Sciatic nerve (tissue), 2 donors: ENCODE measurements at regions not wholly inside any gene's neighbourhood (a gene's known extent, or its start where the extent isn't known, plus 50 kb on each side); places are given as distances from the start of the nearest gene placed in this dataset.

Source experiments
- ATAC-seq: fragments of 200-7000 bp; cut with Tn5 transposase; one replicate; pipeline ENCODE4 v1.9.1; 2020; ENCODE audit warnings: mild to moderate bottlenecking, moderate library complexity
- DNase-seq: peaks from one replicate; pipeline ENCODE4 v3.0.0-alpha.2; 2020; ENCODE audit warnings: low spot score
- intact Hi-C: fragments of 100-400 bp; cut with DNase I; formaldehyde crosslinking; loops from one replicate; pipeline ENCODE4 v1.14.2; 2022
- donor health status: DM: no; HTN: no; CAD: no.
- donor health status: DM: no; HTN: no; CAD: no.

DNA sequence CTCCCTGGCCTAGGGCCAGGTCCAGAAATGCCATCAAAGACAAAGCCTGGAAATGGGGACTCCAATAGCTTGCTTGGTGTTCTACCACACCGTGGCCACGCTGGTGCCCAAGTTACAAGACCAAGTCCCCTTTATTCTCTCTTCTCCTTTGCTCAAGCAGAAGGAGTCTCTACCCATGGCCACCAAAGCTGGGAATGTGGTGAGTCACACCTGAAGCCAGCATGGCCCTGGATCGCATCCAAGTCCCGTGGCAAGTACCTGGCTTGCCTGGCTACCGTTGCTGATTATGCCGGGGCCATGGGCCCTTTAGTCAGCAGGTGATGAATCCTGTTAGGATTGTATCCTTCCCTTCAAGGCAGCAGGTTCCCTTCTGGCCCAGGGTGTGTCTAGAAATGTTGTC, 260.0 kb downstream of the HAPSTR1 start:
- intact Hi-C loops, result no loop called here
- no peak for ATAC-seq
- no peak for DNase-seq

DNA sequence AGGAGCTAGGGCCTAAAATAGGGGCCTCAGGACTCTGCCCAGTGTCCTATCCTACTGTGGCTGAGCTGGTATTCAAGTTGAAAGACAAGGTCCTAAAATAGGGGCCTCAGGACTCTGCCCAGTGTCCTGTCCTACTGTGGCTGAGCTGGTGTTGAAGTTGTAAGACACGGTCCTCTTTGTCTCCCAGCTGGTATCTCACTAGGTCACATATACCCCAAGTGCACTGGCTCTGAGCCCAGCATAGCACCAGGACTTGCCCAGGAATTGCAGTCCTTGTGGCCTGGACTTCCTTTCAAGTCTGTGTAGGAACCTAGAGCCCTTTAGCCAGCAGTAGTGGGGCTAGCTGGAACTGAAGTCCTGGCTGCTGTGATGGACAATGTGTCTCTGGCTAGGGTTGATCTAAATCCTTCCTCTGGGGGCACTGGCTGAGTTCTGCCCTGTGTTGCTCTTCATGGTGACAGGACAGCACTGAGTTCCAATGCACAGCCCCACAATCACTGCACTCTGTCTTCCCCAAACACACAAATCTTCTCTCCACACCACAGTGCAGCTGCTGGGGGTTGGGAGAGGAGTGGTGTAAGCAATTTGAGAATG, 260.5 kb downstream of the HAPSTR1 start:
- DNase-seq (no peak), ATAC-seq (no peak)
- intact Hi-C loops, result no loop called here

DNA sequence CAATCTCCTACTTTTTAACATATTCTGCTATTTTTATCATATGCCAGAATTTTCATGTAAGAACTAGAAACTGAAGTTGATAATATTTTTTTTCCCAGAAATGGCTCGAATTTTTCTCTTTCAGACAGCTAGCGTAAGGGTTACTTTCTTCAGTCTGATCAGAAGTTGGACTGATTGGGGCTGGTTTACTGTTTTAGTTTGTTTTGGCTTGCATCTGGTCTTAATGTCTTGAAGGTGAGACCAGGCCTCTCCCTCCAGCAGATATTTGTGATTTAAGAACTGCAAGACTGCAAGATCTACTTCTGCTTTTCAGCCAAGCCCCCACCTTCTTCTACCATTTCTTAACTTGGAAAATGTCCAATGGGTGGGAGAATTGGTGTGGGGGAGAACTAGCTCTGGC, 266.4 kb downstream of the HAPSTR1 start:
- intact Hi-C loops, result no loop called here
- ATAC-seq (no peak), DNase-seq (no peak)

DNA sequence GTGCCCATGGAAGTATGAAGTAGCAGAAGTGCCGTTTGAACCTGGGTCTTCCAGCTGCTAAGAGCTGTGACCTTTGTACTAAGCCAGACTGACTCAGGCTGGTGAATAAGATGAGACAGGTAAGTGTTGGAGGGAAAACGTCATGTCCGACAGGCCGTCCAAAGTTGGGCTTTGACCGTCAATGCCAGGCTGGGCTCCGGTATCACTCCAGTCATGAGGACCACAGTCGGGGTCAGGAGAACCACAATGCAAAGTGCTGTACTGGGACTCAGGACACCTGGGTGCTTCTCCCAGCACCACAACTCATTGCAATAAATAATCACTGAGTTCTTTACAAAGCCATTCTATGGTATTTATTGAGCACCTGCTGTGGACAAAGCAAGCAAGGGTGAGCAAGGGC, 268.6 kb downstream of the HAPSTR1 start:
- ATAC-seq (no peak), DNase-seq (no peak)
- intact Hi-C loops, result no loop called here

DNA sequence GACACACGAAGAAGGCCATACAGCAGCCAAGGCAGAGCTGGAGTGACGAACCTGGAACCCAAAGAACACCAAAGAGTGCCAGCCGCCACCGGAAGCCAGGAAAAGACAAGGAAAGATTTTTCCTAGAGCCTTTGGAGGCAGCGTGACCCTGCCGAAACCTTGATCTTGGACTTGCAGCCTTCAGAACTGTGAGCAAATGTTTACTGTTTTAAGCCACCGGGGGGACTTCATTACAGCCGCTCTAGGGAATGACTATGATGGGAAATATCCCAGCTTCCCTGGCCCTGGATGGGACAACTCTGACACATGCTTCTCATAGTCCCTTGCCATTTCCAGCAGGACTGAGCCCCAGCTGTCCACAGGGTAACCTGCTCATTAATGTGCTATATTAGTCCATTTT, 270.6 kb downstream of the HAPSTR1 start:
- intact Hi-C loops, result no loop called here
- ATAC-seq, result no peak
- DNase-seq, result no peak

DNA sequence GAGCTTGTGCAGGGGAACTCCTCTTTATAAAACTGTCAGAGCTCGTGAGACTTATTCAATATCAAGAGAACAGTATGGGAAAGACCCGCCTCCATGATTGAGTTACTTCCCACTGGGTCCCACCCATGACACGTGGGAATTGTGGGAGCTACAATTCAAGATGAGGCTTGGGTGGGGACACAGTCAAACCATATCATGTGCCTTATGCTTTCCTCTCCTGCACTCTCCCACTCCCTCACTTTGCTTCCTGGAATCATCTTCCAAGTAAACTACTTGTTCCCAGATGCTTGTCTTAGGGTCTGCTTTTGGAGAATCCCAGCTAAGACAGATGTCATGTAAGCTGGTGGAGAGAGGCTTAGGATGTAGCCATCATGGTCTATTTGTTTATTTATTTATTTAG, 271.2 kb downstream of the HAPSTR1 start:
- intact Hi-C loops, result no loop called here
- DNase-seq (no peak), ATAC-seq (no peak)

DNA sequence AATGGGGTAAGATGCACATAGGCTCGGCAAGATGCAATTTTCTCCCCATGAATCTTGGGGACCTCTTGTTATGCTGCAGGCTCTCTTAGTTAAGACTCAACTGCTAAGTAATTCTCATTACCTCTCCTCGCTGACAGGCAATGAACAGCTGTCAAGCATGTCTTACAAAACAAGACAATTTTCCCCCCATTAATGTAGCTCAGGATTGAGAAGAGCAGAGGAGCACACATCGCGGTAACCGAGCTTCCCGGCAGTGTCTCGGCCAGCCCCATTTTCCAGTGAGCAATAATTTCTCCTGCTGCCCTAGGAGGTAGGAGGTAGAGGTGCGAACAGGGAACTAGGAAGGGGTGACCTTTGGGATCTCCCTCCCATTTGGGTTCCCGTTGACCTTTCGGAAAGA, 272.1 kb downstream of the HAPSTR1 start:
- intact Hi-C loops, result no loop called here
- DNase-seq, result no peak
- ATAC-seq, result no peak

DNA sequence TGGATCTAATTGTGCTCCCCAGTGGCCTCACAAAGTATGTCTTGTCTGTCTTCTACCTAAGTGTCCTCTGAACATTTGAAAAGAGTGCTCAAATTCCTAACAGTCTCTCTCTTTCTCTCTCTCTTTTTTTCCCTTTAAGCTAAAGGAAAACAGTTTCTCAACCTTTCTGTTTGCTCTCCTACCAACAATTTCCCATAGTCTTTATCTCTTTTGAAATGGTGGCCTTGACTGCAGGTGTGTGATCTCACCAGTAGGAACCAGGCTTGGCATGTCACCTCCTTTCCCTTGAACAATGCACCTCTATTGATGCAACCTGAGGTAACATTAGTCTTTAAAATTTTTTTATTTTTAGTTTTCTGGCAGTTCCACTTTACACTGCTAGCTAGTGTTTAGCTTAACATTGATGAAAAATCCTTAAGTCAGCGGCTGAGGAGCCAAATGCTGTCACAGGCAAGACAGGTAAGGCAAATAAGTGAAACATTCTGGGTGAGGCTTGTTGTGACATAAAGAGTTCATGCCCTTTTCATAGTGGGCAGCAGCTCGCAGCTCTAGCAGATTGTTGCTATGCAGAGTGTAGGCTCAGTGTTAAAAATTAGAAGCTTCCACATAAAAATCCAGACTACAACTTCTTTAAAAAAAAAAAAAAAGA, 273.4 kb downstream of the HAPSTR1 start:
- no peak for ATAC-seq
- intact Hi-C loops, result no loop called here
- no peak for DNase-seq

DNA sequence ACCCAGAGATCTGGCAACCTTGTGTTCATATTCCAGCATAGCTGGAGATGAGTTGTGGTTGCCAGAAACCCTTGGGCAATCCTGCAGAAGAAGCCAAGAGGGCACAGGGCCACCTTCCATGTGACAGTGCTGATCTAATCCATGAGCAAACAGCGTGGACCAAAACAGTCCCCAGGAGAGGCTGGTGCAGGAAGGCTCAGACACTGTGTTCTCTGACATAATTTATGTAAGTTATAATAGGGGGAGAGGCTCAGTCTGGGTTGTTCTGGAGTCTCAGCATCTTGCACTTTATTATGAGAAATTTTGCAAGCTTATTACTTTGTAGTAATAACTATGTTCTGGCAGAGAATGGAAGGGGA, 273.9 kb downstream of the HAPSTR1 start:
- DNase-seq (peak; percentile 71), ATAC-seq (peak; percentile 97)
- intact Hi-C loops, result no loop called here

DNA sequence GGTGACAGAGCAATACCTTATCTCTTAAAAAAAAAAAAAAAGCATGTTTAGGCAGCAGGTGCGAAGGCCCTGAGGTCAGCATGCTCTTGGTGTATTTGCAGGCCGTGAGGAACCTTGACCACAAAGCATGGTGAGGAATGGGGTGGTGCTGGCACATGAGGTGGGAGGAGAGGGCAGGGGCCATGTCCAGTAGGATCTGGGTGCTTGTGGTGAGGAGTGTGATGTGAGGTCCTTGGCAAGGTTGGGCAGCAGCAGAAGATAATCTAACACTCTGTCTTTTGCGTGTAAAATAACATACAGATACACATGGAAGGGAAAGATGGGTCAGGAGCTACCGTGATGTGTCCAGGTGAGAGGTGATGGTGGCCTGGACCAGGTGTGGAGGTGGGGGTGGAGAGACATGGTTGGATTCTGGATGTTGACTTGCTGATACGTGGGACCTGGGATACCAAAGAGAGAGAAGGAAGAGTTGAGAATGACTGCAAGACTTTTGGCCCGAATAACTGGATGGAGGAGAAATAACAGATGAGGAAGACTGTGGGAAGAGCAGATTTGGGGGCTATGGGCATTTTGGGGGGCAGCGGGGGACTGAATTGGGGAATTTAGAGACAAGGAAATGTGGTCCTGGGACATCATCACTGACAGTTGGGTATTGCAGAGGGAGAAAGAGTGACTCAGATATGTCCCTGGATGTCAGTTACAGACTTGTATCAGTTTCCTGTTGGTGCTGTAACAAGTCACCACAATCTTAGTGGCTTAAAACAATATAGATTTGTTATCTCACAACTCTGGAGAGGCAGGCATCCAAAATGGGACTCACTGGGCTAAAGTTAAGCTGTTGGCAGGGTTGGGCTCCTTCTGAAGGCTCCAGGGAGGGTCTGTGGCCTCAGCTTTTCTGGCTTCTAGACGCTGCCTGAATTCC, 274.9 kb downstream of the HAPSTR1 start:
- DNase-seq (no peak), ATAC-seq (no peak)
- intact Hi-C loops, result no loop called here

DNA sequence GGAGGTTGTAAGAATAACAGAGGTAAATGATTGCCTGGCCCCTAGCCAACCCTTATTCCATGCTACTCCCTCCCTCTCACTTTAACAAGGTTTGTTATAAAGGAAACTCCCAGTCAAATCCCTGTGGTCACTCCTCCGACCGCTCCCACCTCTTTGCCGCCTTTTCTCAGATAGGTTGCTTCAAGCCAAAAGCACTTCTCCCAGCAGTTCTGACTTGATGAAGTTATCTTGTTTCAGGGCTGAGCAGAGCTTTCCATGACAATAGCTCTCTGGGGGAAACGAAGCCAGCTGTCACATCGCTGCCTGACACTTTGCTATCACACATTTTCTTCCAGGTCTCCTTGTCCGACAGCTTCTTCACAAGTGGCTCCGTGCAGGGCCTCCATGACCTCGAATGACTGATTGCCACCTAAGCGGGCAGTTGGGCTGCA, 278.6 kb downstream of the HAPSTR1 start:
- intact Hi-C loops, result no loop called here
- no peak for DNase-seq
- no peak for ATAC-seq

DNA sequence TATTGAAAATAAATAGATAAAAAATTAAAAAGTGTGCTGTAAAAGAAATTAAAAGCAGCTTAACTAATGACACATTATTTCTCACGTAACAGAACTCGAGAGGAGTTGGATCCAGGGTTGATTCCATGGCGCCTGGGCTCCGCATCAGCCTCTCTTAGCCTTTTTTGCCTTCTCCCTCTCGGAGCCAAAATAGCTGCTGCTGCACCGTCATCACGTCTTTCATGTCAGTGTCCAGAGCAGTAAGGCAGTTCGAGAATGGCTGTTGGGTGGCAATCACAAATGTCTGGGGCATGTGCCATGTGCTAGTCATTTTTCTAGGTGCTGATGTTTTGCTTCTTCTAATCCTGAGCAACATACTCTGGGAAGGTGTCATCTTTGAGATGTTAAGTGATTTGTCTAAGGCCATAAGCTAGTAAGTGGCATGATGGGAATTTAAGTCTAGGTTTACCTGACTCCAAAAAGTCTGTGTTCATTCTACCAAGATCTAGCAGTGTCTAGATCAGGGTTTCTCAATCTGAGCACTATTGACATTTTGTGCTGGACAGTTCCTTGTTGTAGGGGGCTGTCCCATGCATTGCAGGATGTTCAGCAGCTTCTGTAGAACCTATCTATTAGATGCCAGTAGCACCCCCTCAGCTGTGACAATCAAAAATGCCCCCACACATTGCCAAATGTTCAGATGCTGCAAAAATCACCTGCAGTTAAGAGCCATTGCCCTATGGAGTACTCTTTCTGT, 280.4 kb downstream of the HAPSTR1 start:
- ATAC-seq (no peak), DNase-seq (no peak)
- intact Hi-C loops, result no loop called here

DNA sequence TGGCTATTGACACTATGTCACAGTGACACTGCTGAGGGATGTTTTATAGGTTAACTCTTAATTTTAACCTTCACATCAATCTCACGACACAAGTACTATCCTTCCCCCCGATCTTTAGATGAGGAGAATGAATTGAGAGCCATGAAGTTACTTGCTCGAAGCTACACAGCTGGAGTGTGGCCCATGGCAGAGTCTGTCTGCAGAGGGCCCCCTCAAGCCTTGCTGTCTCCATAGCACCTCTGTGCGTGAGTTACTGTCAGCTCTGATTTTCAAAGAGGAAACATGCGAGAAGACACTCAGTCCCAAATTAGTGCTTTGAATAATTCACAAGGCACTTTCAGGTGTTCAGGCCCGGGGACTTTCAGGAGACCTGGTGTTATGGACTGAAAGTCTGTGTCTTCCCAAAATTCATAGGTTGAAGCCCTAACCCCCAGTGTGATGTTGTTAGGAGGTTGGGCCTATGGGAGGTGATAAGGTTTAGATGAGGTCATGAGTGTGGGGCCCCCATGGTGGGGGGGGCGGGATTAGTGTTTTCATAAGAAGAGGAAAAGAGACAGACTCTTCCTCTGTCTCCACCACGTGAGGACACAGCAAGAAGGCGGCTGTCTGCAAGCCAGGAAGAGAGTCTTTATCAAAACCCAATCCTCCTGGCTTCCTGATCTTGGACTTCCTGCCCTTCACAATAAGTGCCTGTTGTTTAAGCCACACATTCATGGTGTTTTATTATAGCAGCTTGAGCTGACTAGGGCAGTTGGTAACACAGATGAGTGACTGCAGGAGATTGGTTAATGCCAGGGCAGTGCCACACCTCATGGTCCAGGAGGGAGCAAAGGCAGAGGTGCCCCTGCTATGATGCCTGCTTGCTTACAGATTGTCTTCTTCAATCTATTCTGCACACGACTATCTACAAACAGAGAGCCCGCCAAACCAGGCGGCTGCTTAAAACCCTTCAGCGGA, 281.8 kb downstream of the HAPSTR1 start:
- ATAC-seq (no peak), DNase-seq (no peak)
- intact Hi-C loops, result no loop called here

DNA sequence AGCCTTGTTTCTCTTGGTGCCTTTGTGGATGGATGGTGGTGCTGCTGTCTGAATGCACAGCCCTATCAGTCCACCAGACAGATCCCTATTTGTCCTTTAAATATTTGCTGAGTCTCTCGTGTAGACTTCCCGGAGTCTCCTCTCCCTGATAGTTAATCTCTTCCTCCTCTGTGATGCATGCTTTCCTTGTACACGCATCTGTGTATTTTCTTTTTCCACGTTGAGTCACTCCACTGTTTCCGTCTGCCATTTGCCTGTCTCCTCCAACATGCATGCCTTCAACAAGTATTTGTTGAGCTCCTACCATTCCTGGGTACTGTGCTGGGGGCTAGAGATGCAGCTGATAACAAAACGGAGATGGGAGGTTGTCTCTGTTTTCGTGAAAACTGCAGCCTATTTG, 282.6 kb downstream of the HAPSTR1 start:
- DNase-seq (no peak), ATAC-seq (no peak)
- intact Hi-C loops, result no loop called here

DNA sequence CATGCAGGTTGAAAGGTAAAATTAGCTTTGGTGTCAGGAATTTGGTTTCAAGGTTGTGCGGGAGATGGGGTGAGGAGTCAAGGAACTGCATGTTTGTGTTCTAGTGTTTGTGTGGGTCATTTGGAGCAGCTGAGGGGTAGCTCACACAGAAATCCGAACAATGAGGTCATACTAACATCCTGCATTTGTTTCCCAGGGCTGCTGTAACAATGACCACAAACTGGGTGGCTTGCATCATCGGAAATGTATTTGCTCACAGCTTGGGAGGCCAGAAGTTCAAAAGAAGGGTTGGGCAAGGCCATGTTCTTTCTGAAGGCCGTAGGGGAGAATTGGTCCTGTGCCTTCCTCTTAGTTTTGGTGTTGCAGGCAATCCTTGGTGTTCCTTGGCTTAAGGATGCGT, 287.4 kb downstream of the HAPSTR1 start:
- DNase-seq (no peak), ATAC-seq (no peak)
- intact Hi-C loops, result no loop called here

DNA sequence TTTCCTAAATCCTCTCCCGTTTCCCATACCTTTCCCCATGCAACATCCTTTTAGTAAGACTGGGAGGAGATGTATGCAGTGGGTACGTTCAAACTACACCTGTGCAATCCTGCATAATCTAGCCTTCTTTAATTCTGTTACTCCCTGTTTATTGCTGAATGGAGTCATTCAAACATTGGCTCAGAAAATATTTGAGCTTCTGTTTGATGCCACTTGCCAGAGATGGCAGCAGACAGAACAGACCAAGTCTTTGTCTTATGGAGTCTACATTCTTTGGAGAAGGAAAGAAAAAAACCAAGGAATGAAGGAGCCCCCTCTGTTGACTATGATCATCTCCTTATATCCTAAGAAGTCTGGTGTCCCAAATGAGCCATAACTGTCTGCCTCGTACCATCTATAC, 288.8 kb downstream of the HAPSTR1 start:
- intact Hi-C loops, result no loop called here
- no peak for DNase-seq
- ATAC-seq, result no peak

DNA sequence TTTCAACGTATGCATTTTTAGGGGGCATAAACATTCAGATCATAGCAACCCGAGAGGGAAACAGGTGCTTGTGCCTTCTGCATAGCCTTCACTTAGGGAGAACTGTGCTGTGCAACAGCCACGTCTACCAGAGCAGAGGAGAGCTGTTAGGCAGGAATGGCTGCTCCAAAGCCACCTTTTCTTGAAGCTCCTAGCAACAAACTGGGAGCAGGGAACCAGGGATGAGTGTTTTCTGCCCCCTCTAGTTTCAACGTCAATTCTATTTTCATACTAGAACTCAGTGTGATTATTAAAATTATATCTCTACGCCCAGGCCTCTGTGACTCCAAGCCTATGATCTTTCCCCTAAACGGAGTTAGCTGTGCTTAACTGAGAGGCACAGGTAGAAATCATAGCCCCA, 290.0 kb downstream of the HAPSTR1 start:
- DNase-seq (no peak), ATAC-seq (no peak)
- intact Hi-C loops, result no loop called here

DNA sequence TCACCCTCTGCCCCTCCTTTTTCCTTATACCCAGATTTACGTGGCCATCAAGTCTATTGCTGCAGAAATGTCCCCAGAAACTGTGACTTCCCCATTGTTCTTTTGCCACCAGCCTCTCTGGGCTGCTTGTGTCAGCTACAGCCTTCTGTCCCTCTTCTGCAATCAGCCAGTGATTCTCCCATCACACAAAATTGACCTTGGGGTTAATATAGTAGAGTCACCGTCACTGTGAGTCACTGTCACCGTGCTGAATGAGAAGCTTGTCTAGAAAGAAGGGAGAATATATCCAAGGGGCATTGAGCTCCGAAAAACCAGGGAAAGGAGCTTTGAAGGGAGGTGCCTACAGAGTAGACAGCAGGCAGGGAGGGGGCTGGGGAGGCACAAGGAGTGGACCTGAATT, 290.5 kb downstream of the HAPSTR1 start:
- DNase-seq (no peak), ATAC-seq (no peak)
- intact Hi-C loops, result no loop called here

DNA sequence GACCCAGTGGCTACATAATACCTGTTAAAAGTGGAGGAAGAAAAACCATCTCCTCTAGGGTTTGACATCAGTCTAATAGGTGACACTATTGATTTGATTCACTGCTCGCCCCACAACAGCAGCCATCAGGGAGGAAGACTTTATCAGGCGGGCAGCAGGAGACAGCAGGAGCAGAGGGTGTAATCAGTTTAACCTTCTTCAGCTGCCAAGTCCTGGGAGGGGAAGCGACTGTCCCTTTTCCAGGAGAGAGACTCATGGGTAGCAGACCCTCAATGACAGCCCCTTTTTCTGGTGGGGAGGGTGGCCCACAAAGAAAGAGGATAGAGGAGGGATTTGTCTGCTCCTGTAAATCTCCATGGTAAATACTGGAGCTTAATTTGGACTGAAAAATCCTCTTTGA, 291.8 kb downstream of the HAPSTR1 start:
- ATAC-seq (no peak), DNase-seq (no peak)
- intact Hi-C loops, result no loop called here
